ENCODE measurements at regions not wholly inside any gene's neighbourhood (a gene's known extent, or its start where the extent isn't known, plus 50 kb on each side); places are given as distances from the start of the nearest gene placed in this dataset.

DNA sequence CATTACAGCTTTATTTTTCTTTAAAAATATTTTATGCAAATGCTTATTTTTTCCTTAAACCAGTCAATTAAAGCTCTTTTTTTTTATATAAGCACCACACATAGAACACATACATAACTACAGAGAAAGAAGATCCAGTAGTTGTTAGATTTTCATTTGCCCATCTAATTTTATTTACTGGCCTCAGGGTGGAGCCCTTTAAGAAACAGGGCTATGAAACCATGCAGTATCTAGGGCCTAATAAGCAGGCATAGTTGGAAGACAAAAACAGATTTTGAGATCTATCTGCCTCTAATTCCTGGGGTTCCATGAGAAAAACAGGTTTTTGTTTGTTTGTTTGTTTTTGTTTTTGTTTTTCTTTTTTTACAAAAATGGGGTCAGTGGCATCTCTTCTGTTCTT is 120.6 kb downstream of the BCHE start:
- TF ChIP-seq, protein P1, sequence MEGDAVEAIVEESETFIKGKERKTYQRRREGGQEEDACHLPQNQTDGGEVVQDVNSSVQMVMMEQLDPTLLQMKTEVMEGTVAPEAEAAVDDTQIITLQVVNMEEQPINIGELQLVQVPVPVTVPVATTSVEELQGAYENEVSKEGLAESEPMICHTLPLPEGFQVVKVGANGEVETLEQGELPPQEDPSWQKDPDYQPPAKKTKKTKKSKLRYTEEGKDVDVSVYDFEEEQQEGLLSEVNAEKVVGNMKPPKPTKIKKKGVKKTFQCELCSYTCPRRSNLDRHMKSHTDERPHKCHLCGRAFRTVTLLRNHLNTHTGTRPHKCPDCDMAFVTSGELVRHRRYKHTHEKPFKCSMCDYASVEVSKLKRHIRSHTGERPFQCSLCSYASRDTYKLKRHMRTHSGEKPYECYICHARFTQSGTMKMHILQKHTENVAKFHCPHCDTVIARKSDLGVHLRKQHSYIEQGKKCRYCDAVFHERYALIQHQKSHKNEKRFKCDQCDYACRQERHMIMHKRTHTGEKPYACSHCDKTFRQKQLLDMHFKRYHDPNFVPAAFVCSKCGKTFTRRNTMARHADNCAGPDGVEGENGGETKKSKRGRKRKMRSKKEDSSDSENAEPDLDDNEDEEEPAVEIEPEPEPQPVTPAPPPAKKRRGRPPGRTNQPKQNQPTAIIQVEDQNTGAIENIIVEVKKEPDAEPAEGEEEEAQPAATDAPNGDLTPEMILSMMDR (IDR thresholded peaks at IDR 0.05; ENCODE audit: low read depth, low read length), result no peak
- TF ChIP-seq POLR2A (IDR thresholded peaks at IDR 0.05; ENCODE audit: extremely low read depth, insufficient read length), result no peak
